Activated CD8-positive, alpha-beta T cell treated with anti-CD3 and anti-CD28 coated beads for 36 hours (primary cell): ENCODE measurements at regions not wholly inside any gene's neighbourhood (a gene's known extent, or its start where the extent isn't known, plus 50 kb on each side); places are given as distances from the start of the nearest gene placed in this dataset.

Source experiments
- ATAC-seq: fragments of 200-7000 bp; cut with Tn5 transposase; one replicate; pipeline ENCODE4 v1.10.0; 2021; ENCODE audit warnings: mild to moderate bottlenecking, moderate library complexity
- CTCF ChIA-PET: fragments of 350-600 bp; sonication (Branson Sonifier 250); formaldehyde crosslinking; loops from one replicate; lab custom pipeline; 2021; ENCODE audit warnings: antibody characterized with exemption; lab: Charles Lee
- POLR2A ChIA-PET: fragments of 350-600 bp; sonication (Branson Sonifier 250); formaldehyde crosslinking; loops from one replicate; lab custom pipeline; 2021; ENCODE audit warnings: antibody characterized with exemption; lab: Charles Lee
- DNase-seq: peaks from one replicate; pipeline ENCODE4 v3.0.0-alpha.2; 2020
- H3K27ac Mint-ChIP-seq: one replicate; pipeline ENCODE4 v1.8.0; 2021; ENCODE audit warnings: mild to moderate bottlenecking, mixed read lengths
- H3K27me3 Mint-ChIP-seq: one replicate; pipeline ENCODE4 v1.8.0; 2021; ENCODE audit warnings: mixed read lengths
- H3K36me3 Mint-ChIP-seq: one replicate; pipeline ENCODE4 v1.8.0; 2021; ENCODE audit warnings: low read depth, mixed read lengths
- H3K4me1 Mint-ChIP-seq: one replicate; pipeline ENCODE4 v1.8.0; 2021; ENCODE audit warnings: low read depth, mixed read lengths
- H3K4me3 Mint-ChIP-seq: one replicate; pipeline ENCODE4 v1.8.0; 2021; ENCODE audit warnings: mild to moderate bottlenecking, moderate library complexity, mixed read lengths
- H3K9me3 Mint-ChIP-seq: one replicate; pipeline ENCODE4 v1.8.0; 2021; ENCODE audit warnings: mixed read lengths
- CTCF ChIP-seq: fragments of 200-600 bp; IDR thresholded peaks from one replicate; pipeline ENCODE4 v1.8.0; 2022; ENCODE audit warnings: antibody characterized with exemption, mild to moderate bottlenecking
- intact Hi-C: fragments of 100-400 bp; cut with micrococcal nuclease; formaldehyde crosslinking; loops from one replicate; pipeline ENCODE4 v1.10.0; 2022

GRCh38 chr12:89263900-89264299, 88.4 kb downstream of the DUSP6 start:
- no peaks in the 10 kb centered on the region for H3K27me3 Mint-ChIP-seq
- no peak overlapping the region for H3K27ac Mint-ChIP-seq
- ChIA-PET POLR2A (interaction anchor here (1.2 kb wide), 1 partner anchor 14 kb away, joined by 3 read pairs; no protein-coding TSS in a partner anchor), CTCF (no interaction called here)
- H3K4me1 Mint-ChIP-seq: peaks cover 4% of the 10 kb centered on the region
- no peak overlapping the region for H3K4me3 Mint-ChIP-seq
- TF ChIP-seq CTCF: no peak
- H3K9me3 Mint-ChIP-seq: no peaks in the 10 kb centered on the region
- ATAC-seq (no peak), DNase-seq (no peak)
- H3K36me3 Mint-ChIP-seq: no peaks in the 10 kb centered on the region
- intact Hi-C loops: no loop called here

- peaks cover 4% of the 10 kb centered on the region for H3K4me1 Mint-ChIP-seq
- H3K36me3 Mint-ChIP-seq: no peaks in the 10 kb centered on the region
- DNase-seq (no peak), ATAC-seq (no peak)
- CTCF ChIA-PET: interaction anchor here (0.9 kb wide), 1 partner anchor 13 kb away, joined by 3 read pairs; no protein-coding TSS in a partner anchor
- H3K27ac Mint-ChIP-seq: no peak overlapping the region
- TF ChIP-seq CTCF: no peak
- POLR2A ChIA-PET: no interaction called here
- H3K27me3 Mint-ChIP-seq: no peaks in the 10 kb centered on the region
- peaks cover 3% of the 10 kb centered on the region for H3K9me3 Mint-ChIP-seq
- H3K4me3 Mint-ChIP-seq: no peak overlapping the region
- intact Hi-C loops: no loop called here
Measured at GRCh38 chr12:89262855-89263552, 89.3 kb downstream of the DUSP6 start.

- Mint-ChIP-seq H3K27ac (no peak overlapping the region), H3K9me3 (peaks cover 4% of the 10 kb centered on the region), H3K4me1 (peaks cover 4% of the 10 kb centered on the region), H3K4me3 (no peak overlapping the region), H3K36me3 (no peaks in the 10 kb centered on the region), H3K27me3 (no peaks in the 10 kb centered on the region)
- POLR2A ChIA-PET: interaction anchor here (1.2 kb wide), 1 partner anchor 17 kb away, joined by 3 read pairs; no protein-coding TSS in a partner anchor
- DNase-seq: no peak
- TF ChIP-seq CTCF: no peak
- CTCF ChIA-PET: interaction anchor here (0.8 to 1.6 kb wide), 4 partner anchors 10 to 243 kb away, joined by 3 read pairs; no protein-coding TSS in a partner anchor
- no peak for ATAC-seq
- intact Hi-C loops: no loop called here
Measured at GRCh38 chr12:89261982-89262381, 90.3 kb downstream of the DUSP6 start.

- H3K27ac Mint-ChIP-seq: no peak overlapping the region
- H3K27me3 Mint-ChIP-seq: no peaks in the 10 kb centered on the region
- intact Hi-C loops: no loop called here
- TF ChIP-seq CTCF: no peak
- H3K9me3 Mint-ChIP-seq: peaks cover 4% of the 10 kb centered on the region
- ATAC-seq: peak; percentile 86
- CTCF ChIA-PET: interaction anchor here (0.8 to 1.6 kb wide), 5 partner anchors 9 to 242 kb away, joined by 3 to 6 read pairs (median 3); no protein-coding TSS in a partner anchor
- POLR2A ChIA-PET: interaction anchor here (1.2 kb wide), 1 partner anchor 16 kb away, joined by 3 read pairs; no protein-coding TSS in a partner anchor
- peaks cover 4% of the 10 kb centered on the region for H3K4me1 Mint-ChIP-seq
- H3K36me3 Mint-ChIP-seq: no peaks in the 10 kb centered on the region
- DNase-seq: no peak
- H3K4me3 Mint-ChIP-seq: no peak overlapping the region
Measured at GRCh38 chr12:89260841-89261637, 91.3 kb downstream of the DUSP6 start.
